Progenitor cell of endocrine pancreas (in vitro differentiated cells): ENCODE measurements at regions not wholly inside any gene's neighbourhood (a gene's known extent, or its start where the extent isn't known, plus 50 kb on each side); places are given as distances from the start of the nearest gene placed in this dataset.
"Not testable (repeated sequence)": the region's sequence is repeated elsewhere in the genome, so short reads cannot be mapped to it uniquely, and the experiment has no call there.

Experiments
- DNase-seq: peaks from one replicate; pipeline ENCODE4 v3.0.0; 2021; ENCODE audit warnings: low spot score; ENCODE audit not compliant: unreplicated experiment
- H3K27ac Mint-ChIP-seq: 2 replicates; pipeline ENCODE4 v1.8.0; 2021; ENCODE audit warnings: mild to moderate bottlenecking, moderate library complexity, mixed read lengths
- H3K27me3 Mint-ChIP-seq: 2 replicates; pipeline ENCODE4 v1.8.0; 2021; ENCODE audit warnings: mixed read lengths
- H3K36me3 Mint-ChIP-seq: 2 replicates; pipeline ENCODE4 v1.8.0; 2022; ENCODE audit warnings: mixed read lengths; ENCODE audit not compliant: insufficient read depth
- H3K4me1 Mint-ChIP-seq: 2 replicates; pipeline ENCODE4 v1.8.0; 2021; ENCODE audit warnings: low read depth, mixed read lengths
- H3K4me3 Mint-ChIP-seq: 2 replicates; pipeline ENCODE4 v1.8.0; 2021; ENCODE audit warnings: low read depth, mild to moderate bottlenecking, moderate library complexity, mixed read lengths
- H3K9me3 Mint-ChIP-seq: 2 replicates; pipeline ENCODE4 v1.8.0; 2021; ENCODE audit warnings: low read depth, mixed read lengths
- TF ChIP-seq, protein P1 (sequence below): fragments of 200-600 bp; sonication (generic); IDR thresholded peaks from one replicate; pipeline ENCODE4 v1.5.0; 2021; ENCODE audit warnings: antibody characterized with exemption, mild to moderate bottlenecking; ENCODE audit not compliant: unreplicated experiment

DNA sequence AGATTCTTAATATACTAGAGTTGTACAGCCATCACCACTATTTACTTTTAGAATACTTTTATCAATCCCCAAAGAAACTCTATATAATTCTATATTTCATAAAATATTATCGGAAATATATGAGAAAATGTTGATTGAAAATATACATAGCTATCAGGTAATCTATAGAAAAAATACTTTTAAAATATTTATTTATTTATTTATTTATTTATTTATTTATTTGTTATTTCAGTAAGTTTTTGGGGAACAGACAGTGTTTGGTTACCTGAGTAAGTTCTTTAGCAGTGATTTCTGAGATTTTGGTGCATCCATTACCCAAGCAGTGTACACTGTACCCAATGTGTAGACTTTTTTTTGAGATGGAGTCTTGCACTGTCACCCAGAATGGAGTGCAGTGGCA, 206.6 kb upstream of the DAAM1 start:
- no peak for DNase-seq
- peaks cover 25% of the 10 kb centered on the region for H3K4me1 Mint-ChIP-seq
- no peaks in the 10 kb centered on the region for H3K9me3 Mint-ChIP-seq
- H3K36me3 Mint-ChIP-seq = no peaks in the 10 kb centered on the region
- no peak overlapping the region for H3K4me3 Mint-ChIP-seq
- TF ChIP-seq, protein P1, sequence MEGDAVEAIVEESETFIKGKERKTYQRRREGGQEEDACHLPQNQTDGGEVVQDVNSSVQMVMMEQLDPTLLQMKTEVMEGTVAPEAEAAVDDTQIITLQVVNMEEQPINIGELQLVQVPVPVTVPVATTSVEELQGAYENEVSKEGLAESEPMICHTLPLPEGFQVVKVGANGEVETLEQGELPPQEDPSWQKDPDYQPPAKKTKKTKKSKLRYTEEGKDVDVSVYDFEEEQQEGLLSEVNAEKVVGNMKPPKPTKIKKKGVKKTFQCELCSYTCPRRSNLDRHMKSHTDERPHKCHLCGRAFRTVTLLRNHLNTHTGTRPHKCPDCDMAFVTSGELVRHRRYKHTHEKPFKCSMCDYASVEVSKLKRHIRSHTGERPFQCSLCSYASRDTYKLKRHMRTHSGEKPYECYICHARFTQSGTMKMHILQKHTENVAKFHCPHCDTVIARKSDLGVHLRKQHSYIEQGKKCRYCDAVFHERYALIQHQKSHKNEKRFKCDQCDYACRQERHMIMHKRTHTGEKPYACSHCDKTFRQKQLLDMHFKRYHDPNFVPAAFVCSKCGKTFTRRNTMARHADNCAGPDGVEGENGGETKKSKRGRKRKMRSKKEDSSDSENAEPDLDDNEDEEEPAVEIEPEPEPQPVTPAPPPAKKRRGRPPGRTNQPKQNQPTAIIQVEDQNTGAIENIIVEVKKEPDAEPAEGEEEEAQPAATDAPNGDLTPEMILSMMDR = no peak
- H3K27ac Mint-ChIP-seq = no peak overlapping the region
- H3K27me3 Mint-ChIP-seq = no peaks in the 10 kb centered on the region

DNA sequence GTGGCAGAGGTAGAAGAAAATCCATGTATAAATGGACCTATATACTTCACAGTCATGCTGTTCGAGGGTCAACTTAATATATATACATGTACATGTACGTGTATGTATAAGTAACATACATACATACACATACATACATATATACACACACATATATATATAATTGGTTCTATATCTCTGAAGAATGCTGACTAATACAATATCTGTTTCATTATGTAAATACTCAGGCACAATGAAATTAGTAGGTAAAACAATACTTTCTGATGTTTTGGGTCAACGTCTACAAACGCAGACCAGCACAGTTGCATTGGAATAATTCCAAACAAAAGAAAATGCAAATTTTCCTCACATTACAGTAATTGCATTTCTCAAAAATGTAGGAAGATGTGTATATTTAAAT, 202.7 kb upstream of the DAAM1 start:
- H3K9me3 Mint-ChIP-seq = peaks cover 2% of the 10 kb centered on the region
- peaks cover 4% of the 10 kb centered on the region for H3K4me1 Mint-ChIP-seq
- H3K36me3 Mint-ChIP-seq = no peaks in the 10 kb centered on the region
- H3K27ac Mint-ChIP-seq = no peak overlapping the region
- no peak for DNase-seq
- H3K4me3 Mint-ChIP-seq = no peak overlapping the region
- TF ChIP-seq, protein P1 = no peak
- no peaks in the 10 kb centered on the region for H3K27me3 Mint-ChIP-seq

DNA sequence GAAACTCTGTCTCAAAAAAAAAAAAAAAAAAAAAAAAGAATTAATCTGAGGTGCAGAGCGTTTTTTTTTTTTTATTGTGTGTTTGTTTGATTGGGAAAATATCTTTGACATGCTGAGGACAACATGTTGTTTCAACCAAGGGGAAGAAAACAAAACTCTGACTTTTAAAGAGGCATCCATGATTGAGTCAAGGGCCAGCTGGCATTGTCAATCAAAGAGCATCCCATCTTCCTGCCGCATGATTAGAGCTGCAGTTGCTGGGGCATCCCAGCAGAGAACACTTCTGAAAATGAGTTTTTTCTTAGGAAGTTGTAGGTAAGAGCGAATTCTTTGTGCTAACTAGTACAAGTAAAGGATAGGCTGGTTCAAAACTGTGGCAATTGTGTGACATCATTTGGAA, 200.9 kb upstream of the DAAM1 start:
- no peak for DNase-seq
- no peaks in the 10 kb centered on the region for H3K4me1 Mint-ChIP-seq
- no peak overlapping the region for H3K27ac Mint-ChIP-seq
- peaks cover 6% of the 10 kb centered on the region for H3K9me3 Mint-ChIP-seq
- H3K27me3 Mint-ChIP-seq = no peaks in the 10 kb centered on the region
- TF ChIP-seq, protein P1 = no peak
- no peak overlapping the region for H3K4me3 Mint-ChIP-seq
- H3K36me3 Mint-ChIP-seq = no peaks in the 10 kb centered on the region

DNA sequence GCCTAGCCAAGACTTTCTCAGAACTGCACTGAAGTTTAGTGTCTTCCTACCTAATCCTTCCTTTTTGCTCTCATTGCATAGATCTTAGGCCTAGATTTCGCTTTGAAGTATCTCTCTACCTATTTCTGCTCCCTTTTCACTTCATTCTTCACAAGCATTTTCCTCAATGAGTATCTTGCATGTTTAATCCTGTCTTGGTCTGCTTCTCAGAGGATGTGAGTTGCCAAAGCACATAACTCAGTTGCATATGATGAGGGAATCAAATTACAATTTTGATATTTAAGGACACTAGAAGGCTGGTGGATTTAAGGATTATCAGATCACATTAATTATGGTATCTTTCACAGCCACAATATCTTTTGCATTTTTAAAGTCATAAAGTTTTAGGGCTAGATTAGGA, 195.5 kb upstream of the DAAM1 start:
- TF ChIP-seq, protein P1 = no peak
- H3K4me1 Mint-ChIP-seq = peaks cover 12% of the 10 kb centered on the region

DNA sequence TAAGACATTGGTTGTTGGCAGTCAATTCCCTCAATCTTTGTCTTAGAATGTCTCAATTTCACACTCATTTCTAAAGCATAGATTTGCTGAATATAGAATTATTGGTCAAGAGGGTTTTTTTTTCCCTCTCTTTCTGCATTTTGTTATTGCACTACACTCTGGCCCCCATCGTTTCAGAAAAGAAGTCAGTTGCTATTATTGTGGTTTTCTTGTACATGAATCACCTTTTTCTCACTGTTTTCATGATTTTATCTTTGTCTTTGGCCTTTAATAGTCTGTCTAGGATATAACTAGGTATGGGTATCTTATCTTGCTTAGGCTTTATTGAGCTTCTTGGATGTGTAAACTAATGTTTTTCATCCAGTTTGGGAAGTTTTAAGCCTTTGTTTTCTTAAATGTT, 194.3 kb upstream of the DAAM1 start:
- TF ChIP-seq, protein P1 = no peak
- no peaks in the 10 kb centered on the region for H3K27me3 Mint-ChIP-seq
- no peaks in the 10 kb centered on the region for H3K36me3 Mint-ChIP-seq
- no peak overlapping the region for H3K4me3 Mint-ChIP-seq
- peaks cover 12% of the 10 kb centered on the region for H3K4me1 Mint-ChIP-seq
- DNase-seq = no peak
- no peak overlapping the region for H3K27ac Mint-ChIP-seq
- H3K9me3 Mint-ChIP-seq = peaks cover 15% of the 10 kb centered on the region

More for the DNA sequence above, 195.5 kb upstream of the DAAM1 start:
- DNase-seq = no peak
- Mint-ChIP-seq H3K9me3 (peaks cover 13% of the 10 kb centered on the region), H3K27ac (no peak overlapping the region), H3K36me3 (no peaks in the 10 kb centered on the region), H3K27me3 (no peaks in the 10 kb centered on the region), H3K4me3 (no peak overlapping the region)

DNA sequence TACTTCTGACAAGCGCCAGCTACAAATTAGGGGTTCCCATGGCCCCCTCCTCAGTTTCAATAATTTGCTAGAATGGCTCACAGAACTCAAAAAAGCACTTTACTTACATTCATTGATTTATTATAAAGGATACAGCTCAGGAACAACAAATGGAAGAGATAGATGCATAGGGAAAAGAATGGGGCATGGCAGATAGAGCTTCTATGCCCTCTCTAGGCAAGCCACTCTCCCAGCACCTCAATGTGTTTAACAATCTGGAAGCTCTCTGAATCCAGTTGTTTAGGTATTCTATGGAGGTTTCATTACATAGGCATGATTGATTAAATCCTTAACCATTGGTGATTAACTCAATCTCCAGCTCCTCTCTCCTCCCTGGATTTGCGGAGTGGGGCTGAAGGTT, 184.5 kb upstream of the DAAM1 start:
- Mint-ChIP-seq H3K27me3 (no peaks in the 10 kb centered on the region), H3K36me3 (no peaks in the 10 kb centered on the region), H3K4me3 (no peak overlapping the region)

DNA sequence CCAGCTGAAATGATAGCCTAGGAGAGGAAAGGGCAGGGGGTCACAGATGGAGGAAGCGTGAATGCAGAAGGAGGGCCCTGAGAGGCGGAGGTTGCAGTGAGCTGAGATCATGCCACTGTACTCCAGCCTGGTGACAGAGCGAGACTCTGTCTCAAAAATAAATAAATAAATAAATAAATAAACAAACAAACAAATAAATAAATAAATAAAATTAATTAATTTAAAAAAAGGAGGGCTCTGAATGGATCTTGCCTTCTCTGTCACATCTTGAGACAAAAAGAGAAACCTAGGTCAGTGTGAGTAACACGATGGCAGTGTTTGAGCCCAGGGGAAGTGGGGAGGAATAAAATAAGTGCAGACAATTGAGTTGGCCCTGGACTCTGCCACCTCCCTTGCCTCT, 182.3 kb upstream of the DAAM1 start:
- not testable (repeated sequence) for H3K36me3 Mint-ChIP-seq, H3K9me3 Mint-ChIP-seq, H3K4me1 Mint-ChIP-seq, DNase-seq, H3K27ac Mint-ChIP-seq, H3K4me3 Mint-ChIP-seq, H3K27me3 Mint-ChIP-seq

More for the DNA sequence above, 184.5 kb upstream of the DAAM1 start:
- DNase-seq = no peak
- no peaks in the 10 kb centered on the region for H3K4me1 Mint-ChIP-seq
- no peak overlapping the region for H3K27ac Mint-ChIP-seq
- H3K9me3 Mint-ChIP-seq = peaks cover 9% of the 10 kb centered on the region
- TF ChIP-seq, protein P1 = no peak
